H54 (cell line): ENCODE measurements at regions not wholly inside any gene's neighbourhood (a gene's known extent, or its start where the extent isn't known, plus 50 kb on each side); places are given as distances from the start of the nearest gene placed in this dataset.

Source experiments
- DNase-seq: peaks from one replicate; pipeline ENCODE4 v3.0.0; 2011; ENCODE audit warnings: low spot score, mixed read lengths; ENCODE audit not compliant: insufficient read length
- FAIRE-seq: peaks from 3 replicates; lab custom pipeline; 2011; peaks lifted over from hg19 to GRCh38; lab: Jason Lieb, UNC
- POLR2A ChIP-seq: IDR thresholded peaks from 2 replicates; pipeline ENCODE4 v1.6.1; 2011; ENCODE audit warnings: low read depth, mild to moderate bottlenecking, low read length

GRCh38 chr17:79509490-79509889, 101.4 kb downstream of the RBFOX3 start:
- DNase-seq (no peak), FAIRE-seq (no peak)
- TF ChIP-seq POLR2A: no peak

- no peak for FAIRE-seq
- no peak for DNase-seq
- TF ChIP-seq POLR2A: no peak
Observed at GRCh38 chr17:79509008-79509407, 101.8 kb downstream of the RBFOX3 start.

GRCh38 chr17:79508291-79508716, 102.5 kb downstream of the RBFOX3 start:
- FAIRE-seq: no peak
- no peak for TF ChIP-seq POLR2A
- DNase-seq: no peak

GRCh38 chr17:79506955-79507354, 103.9 kb downstream of the RBFOX3 start:
- FAIRE-seq: no peak
- no peak for DNase-seq
- no peak for TF ChIP-seq POLR2A

GRCh38 chr17:79506150-79506870, 104.5 kb downstream of the RBFOX3 start:
- no peak for DNase-seq
- TF ChIP-seq POLR2A: no peak
- no peak for FAIRE-seq

GRCh38 chr17:79505199-79505598, 105.7 kb downstream of the RBFOX3 start:
- FAIRE-seq (no peak), DNase-seq (no peak)
- no peak for TF ChIP-seq POLR2A

GRCh38 chr17:79504181-79504605, 106.7 kb downstream of the RBFOX3 start:
- no peak for FAIRE-seq
- DNase-seq: no peak
- TF ChIP-seq POLR2A: no peak

- no peak for FAIRE-seq
- no peak for TF ChIP-seq POLR2A
- no peak for DNase-seq
Observed at GRCh38 chr17:79503126-79503839, 107.6 kb downstream of the RBFOX3 start.

GRCh38 chr17:79501910-79502309, 108.9 kb downstream of the RBFOX3 start:
- FAIRE-seq: no peak
- DNase-seq: no peak
- no peak for TF ChIP-seq POLR2A

GRCh38 chr17:79500745-79501618, 109.9 kb downstream of the RBFOX3 start:
- DNase-seq (no peak), FAIRE-seq (no peak)
- no peak for TF ChIP-seq POLR2A

GRCh38 chr17:79498854-79499253, 112.0 kb downstream of the RBFOX3 start:
- FAIRE-seq (no peak), DNase-seq (no peak)
- no peak for TF ChIP-seq POLR2A

- TF ChIP-seq POLR2A: no peak
- no peak for FAIRE-seq
Observed at GRCh38 chr17:79497777-79498348, 113.0 kb downstream of the RBFOX3 start.

GRCh38 chr17:79496422-79497005, 114.3 kb downstream of the RBFOX3 start:
- TF ChIP-seq POLR2A: no peak
- no peak for FAIRE-seq
- DNase-seq: no peak

More at GRCh38 chr17:79497777-79498348, 113.0 kb downstream of the RBFOX3 start:
- no peak for DNase-seq

GRCh38 chr17:79495665-79496064, 115.2 kb downstream of the RBFOX3 start:
- TF ChIP-seq POLR2A: no peak
- FAIRE-seq: no peak
- DNase-seq: no peak
